ENCODE measurements at regions not wholly inside any gene's neighbourhood (a gene's known extent, or its start where the extent isn't known, plus 50 kb on each side); places are given as distances from the start of the nearest gene placed in this dataset.

DNA sequence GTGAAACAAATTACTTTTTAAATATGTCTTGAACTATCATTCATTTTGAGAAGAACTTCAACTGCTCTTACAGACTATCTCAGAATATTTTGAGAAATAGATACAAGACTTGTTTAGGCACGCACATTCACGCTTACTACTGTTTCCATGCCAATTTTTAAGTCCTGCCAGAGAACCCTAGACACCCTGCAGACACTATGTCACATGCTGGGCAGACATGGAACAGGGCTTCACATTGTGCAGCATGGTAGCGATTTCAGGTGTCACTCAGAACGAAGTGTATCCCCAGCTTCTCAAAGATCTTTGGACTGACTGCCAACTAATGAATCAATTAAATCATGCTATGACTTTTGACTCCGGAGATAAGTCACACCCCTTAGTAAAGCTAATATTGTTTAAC, 128.7 kb upstream of the SLC27A6 start:
- TF ChIP-seq, protein P1, sequence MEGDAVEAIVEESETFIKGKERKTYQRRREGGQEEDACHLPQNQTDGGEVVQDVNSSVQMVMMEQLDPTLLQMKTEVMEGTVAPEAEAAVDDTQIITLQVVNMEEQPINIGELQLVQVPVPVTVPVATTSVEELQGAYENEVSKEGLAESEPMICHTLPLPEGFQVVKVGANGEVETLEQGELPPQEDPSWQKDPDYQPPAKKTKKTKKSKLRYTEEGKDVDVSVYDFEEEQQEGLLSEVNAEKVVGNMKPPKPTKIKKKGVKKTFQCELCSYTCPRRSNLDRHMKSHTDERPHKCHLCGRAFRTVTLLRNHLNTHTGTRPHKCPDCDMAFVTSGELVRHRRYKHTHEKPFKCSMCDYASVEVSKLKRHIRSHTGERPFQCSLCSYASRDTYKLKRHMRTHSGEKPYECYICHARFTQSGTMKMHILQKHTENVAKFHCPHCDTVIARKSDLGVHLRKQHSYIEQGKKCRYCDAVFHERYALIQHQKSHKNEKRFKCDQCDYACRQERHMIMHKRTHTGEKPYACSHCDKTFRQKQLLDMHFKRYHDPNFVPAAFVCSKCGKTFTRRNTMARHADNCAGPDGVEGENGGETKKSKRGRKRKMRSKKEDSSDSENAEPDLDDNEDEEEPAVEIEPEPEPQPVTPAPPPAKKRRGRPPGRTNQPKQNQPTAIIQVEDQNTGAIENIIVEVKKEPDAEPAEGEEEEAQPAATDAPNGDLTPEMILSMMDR (optimal IDR thresholded peaks at IDR 0.05 in 1 of 3, IDR thresholded peaks at IDR 0.05 in 1 of 3, conservative IDR thresholded peaks at IDR 0.05 in 1 of 3; ENCODE audit: extremely low read depth in 1 of 3, insufficient read depth in 2 of 3, low read length in 3 of 3) = no peak
- TF ChIP-seq EZH2 (IDR thresholded peaks at IDR 0.05; ENCODE audit: low read length) = no peak
